Endothelial cell of umbilical vein (primary cell): ENCODE measurements at regions not wholly inside any gene's neighbourhood (a gene's known extent, or its start where the extent isn't known, plus 50 kb on each side); places are given as distances from the start of the nearest gene placed in this dataset.

Experiments
- BruUV-seq: library from RNA; stranded (reverse); fragments of 400-500 nt; replicated peaks from 2 replicates; lab custom pipeline; 2021; lab: Mats Ljungman, UMichigan
- CTCF ChIA-PET: fragments of 300-600, 350-600 bp; sonication (Branson Sonifier 250); formaldehyde crosslinking; loops from one replicate; lab custom pipeline; 2021; ENCODE audit warnings: antibody characterized with exemption, inconsistent platforms; lab: Charles Lee
- POLR2A ChIA-PET: fragments of 300-600, 350-600 bp; sonication (Branson Sonifier 250); formaldehyde crosslinking; loops from one replicate; lab custom pipeline; 2021; ENCODE audit warnings: antibody characterized with exemption, inconsistent platforms; lab: Charles Lee
- DNase-seq: peaks from one replicate; pipeline ENCODE4 v3.0.0-alpha.2; 2011; ENCODE audit warnings: low read depth, low spot score
- FAIRE-seq: peaks from 2 replicates; lab custom pipeline; 2011; peaks lifted over from hg19 to GRCh38; lab: Jason Lieb, UNC
- H2AFZ ChIP-seq: 2 replicates; pipeline ENCODE4 v1.6.0; 2012; ENCODE audit warnings: low read depth, low read length, control low read depth, inconsistent platforms
- H3K27ac ChIP-seq: 2 replicates; pipeline ENCODE4 v1.5.1; 2011; ENCODE audit warnings: low read depth, mild to moderate bottlenecking, control low read depth, low read length, moderate library complexity; ENCODE audit not compliant: insufficient read depth
- H3K27me3 ChIP-seq, 2 experiments: 2 replicates each; pipeline versions ENCODE4 v1.6.0 to v1.6.1; 2011; ENCODE audit warnings: low read length in 2 of 2, mixed read lengths in 1 of 2; ENCODE audit not compliant: control insufficient read depth in 2 of 2, insufficient read depth in 2 of 2
- H3K36me3 ChIP-seq, 2 experiments: 2 replicates in 1 of 2; 3 replicates in 1 of 2; pipeline ENCODE4 v1.5.1; 2011; ENCODE audit warnings: low read length in 2 of 2, mild to moderate bottlenecking in 1 of 2, moderate library complexity in 1 of 2; ENCODE audit not compliant: control insufficient read depth in 2 of 2, insufficient read depth in 2 of 2; ENCODE audit errors: extremely low read depth in 1 of 2
- H3K4me1 ChIP-seq: 3 replicates; pipeline ENCODE4 v1.5.1; 2011; ENCODE audit warnings: mild to moderate bottlenecking, low read length; ENCODE audit not compliant: control insufficient read depth, insufficient read depth; ENCODE audit errors: extremely low read depth
- H3K4me2 ChIP-seq: 2 replicates; pipeline ENCODE4 v1.6.1; 2011; ENCODE audit warnings: low read length, control low read depth, mixed read lengths; ENCODE audit not compliant: insufficient read depth
- H3K4me3 ChIP-seq, 3 experiments: fragments of 200-600 bp in 1 of 3; sonication (generic), shearing (Covaris generic) in 1 of 3; replicated peaks in 1 of 3; 2 replicates each; pipeline ENCODE4 v1.5.1; 2011 to 2016; ENCODE audit warnings: control low read depth in 3 of 3, low read length in 3 of 3, mild to moderate bottlenecking in 2 of 3, inconsistent platforms in 1 of 3, low read depth in 1 of 3, moderate library complexity in 1 of 3; ENCODE audit not compliant: insufficient read depth in 1 of 3
- H3K79me2 ChIP-seq: 2 replicates; pipeline ENCODE4 v1.6.0; 2012; ENCODE audit warnings: low read length, inconsistent platforms; ENCODE audit not compliant: control insufficient read depth, insufficient read depth
- H3K9ac ChIP-seq: replicated peaks from 2 replicates; pipeline ENCODE3; 2011; ENCODE audit warnings: low read length, control low read depth; ENCODE audit not compliant: insufficient read depth; ENCODE audit errors: extremely low read depth
- H3K9me1 ChIP-seq: replicated peaks from 3 replicates; pipeline ENCODE4 v1.6.0; 2011; ENCODE audit warnings: mild to moderate bottlenecking, low read length; ENCODE audit not compliant: control insufficient read depth, insufficient read depth; ENCODE audit errors: extremely low read depth
- H3K9me3 ChIP-seq: replicated peaks from 2 replicates; pipeline ENCODE4 v1.5.1; 2012; ENCODE audit warnings: low read length, inconsistent platforms; ENCODE audit not compliant: control insufficient read depth, insufficient read depth
- H4K20me1 ChIP-seq: replicated peaks from 2 replicates; pipeline ENCODE3; 2011; ENCODE audit warnings: mild to moderate bottlenecking, low read length; ENCODE audit not compliant: control insufficient read depth, insufficient read depth; ENCODE audit errors: extremely low read depth
- EZH2 ChIP-seq: IDR thresholded peaks from 2 replicates; pipeline ENCODE4 v1.6.1; 2012; ENCODE audit warnings: borderline replicate concordance, low read depth, mild to moderate bottlenecking, moderate library complexity, low read length, inconsistent platforms; ENCODE audit not compliant: severe bottlenecking
- FOS ChIP-seq: IDR thresholded peaks from 2 replicates; pipeline ENCODE4 v1.6.1; 2011; ENCODE audit warnings: mild to moderate bottlenecking, low read length, moderate library complexity, borderline replicate concordance; ENCODE audit not compliant: insufficient read depth
- GATA2 ChIP-seq: IDR thresholded peaks from 2 replicates; pipeline ENCODE4 v1.7.0; 2011; ENCODE audit warnings: low read depth, mild to moderate bottlenecking, moderate library complexity, mixed read lengths, low read length; ENCODE audit not compliant: insufficient read length, insufficient read depth
- JUN ChIP-seq: IDR thresholded peaks from 2 replicates; pipeline ENCODE4 v1.6.1; 2011; ENCODE audit warnings: borderline replicate concordance, low read depth; ENCODE audit not compliant: insufficient read length, insufficient read depth
- MYC ChIP-seq: IDR thresholded peaks from one replicate; pipeline ENCODE4 v1.6.1; 2011; ENCODE audit warnings: mild to moderate bottlenecking, low read depth, low read length
- POLR2A ChIP-seq: IDR thresholded peaks from 2 replicates; pipeline ENCODE4 v1.6.1; 2012; ENCODE audit warnings: low read depth, mild to moderate bottlenecking, control low read depth, low read length
- POLR2AphosphoS5 ChIP-seq: IDR thresholded peaks from 2 replicates; pipeline ENCODE4 v1.6.1; 2012; ENCODE audit warnings: low read depth, mild to moderate bottlenecking, control low read depth, low read length, moderate library complexity; ENCODE audit not compliant: insufficient read depth
- dilution Hi-C: fragments of 300-500 bp; cut with MboI; formaldehyde crosslinking; loops from one replicate; pipeline ENCODE4 v1.15.0; 2019; ENCODE audit warnings: low sequenced_read_pairs; ENCODE audit not compliant: extremely low pct_ligation_motif_present
- intact Hi-C: fragments of 100-400 bp; cut with micrococcal nuclease; formaldehyde crosslinking; loops from one replicate; pipeline ENCODE4 v1.10.0; 2022
- TF ChIP-seq, protein P1 (sequence below), 2 donors: IDR thresholded peaks; 1 replicate in 1 of 2; 2 replicates in 1 of 2; pipeline ENCODE4 v1.5.1; 2011; ENCODE audit warnings: low read length in 2 of 2, mild to moderate bottlenecking in 2 of 2, moderate library complexity in 2 of 2, control low read depth in 1 of 2, inconsistent platforms in 1 of 2, low read depth in 1 of 2; ENCODE audit not compliant: insufficient read depth in 1 of 2; ENCODE audit errors: extremely low read depth in 1 of 2
- TF ChIP-seq, protein P2 (sequence below): IDR thresholded peaks from 2 replicates; pipeline ENCODE4 v1.6.1; 2011; ENCODE audit not compliant: insufficient read depth, insufficient read length

DNA sequence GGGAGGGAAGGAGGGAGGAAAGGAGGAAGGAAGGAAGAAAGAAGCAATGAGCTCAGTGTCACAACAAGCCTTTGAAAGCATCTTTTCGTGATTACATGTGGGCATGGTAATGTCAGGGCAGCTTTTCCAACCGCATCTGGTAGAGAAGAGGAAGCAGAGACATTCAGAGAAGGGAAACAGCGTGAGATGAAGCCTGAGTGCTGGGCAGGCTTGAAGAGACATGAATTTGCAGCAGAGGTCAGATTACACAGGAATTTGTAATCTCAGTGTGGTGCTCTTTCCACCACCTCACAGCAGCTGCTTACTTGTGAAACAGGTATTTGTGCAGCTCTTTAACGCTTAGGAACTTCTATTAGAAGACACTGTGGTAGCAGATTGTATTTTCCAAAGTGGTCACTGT, 289.5 kb upstream of the C11orf87 start:
- DNase-seq = no peak
- no peaks in the 10 kb centered on the region for H3K36me3 ChIP-seq
- FAIRE-seq = no peak
- H3K4me2 ChIP-seq = no peak overlapping the region
- no peaks in the 10 kb centered on the region for H4K20me1 ChIP-seq
- no peaks in the 10 kb centered on the region for H3K79me2 ChIP-seq
- H3K4me3 ChIP-seq = no peak overlapping the region
- no peak overlapping the region for H3K9ac ChIP-seq
- BruUV-seq = no TSS peak
- H3K4me1 ChIP-seq = no peaks in the 10 kb centered on the region
- no peaks in the 10 kb centered on the region for H3K9me1 ChIP-seq
- dilution Hi-C loops (no loop called here), intact Hi-C loops (no loop called here)
- H2AFZ ChIP-seq = no peak overlapping the region
- POLR2A ChIA-PET = no interaction called here
- no peak overlapping the region for H3K27ac ChIP-seq
- H3K27me3 ChIP-seq = no peaks in the 10 kb centered on the region
- H3K9me3 ChIP-seq = no peaks in the 10 kb centered on the region
- TF ChIP-seq, protein P1, sequence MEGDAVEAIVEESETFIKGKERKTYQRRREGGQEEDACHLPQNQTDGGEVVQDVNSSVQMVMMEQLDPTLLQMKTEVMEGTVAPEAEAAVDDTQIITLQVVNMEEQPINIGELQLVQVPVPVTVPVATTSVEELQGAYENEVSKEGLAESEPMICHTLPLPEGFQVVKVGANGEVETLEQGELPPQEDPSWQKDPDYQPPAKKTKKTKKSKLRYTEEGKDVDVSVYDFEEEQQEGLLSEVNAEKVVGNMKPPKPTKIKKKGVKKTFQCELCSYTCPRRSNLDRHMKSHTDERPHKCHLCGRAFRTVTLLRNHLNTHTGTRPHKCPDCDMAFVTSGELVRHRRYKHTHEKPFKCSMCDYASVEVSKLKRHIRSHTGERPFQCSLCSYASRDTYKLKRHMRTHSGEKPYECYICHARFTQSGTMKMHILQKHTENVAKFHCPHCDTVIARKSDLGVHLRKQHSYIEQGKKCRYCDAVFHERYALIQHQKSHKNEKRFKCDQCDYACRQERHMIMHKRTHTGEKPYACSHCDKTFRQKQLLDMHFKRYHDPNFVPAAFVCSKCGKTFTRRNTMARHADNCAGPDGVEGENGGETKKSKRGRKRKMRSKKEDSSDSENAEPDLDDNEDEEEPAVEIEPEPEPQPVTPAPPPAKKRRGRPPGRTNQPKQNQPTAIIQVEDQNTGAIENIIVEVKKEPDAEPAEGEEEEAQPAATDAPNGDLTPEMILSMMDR (IDR thresholded peaks at IDR 0.05; ENCODE audit: extremely low read depth in 1 of 2, insufficient read depth in 1 of 2, low read depth in 1 of 2, low read length in 2 of 2) = no peak
- no peak for TF ChIP-seq JUN
- no peak for TF ChIP-seq MYC
- no peak for TF ChIP-seq GATA2
- TF ChIP-seq, protein P2, sequence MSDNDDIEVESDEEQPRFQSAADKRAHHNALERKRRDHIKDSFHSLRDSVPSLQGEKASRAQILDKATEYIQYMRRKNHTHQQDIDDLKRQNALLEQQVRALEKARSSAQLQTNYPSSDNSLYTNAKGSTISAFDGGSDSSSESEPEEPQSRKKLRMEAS = no peak
- no peak for TF ChIP-seq POLR2A
- TF ChIP-seq FOS = no peak
- TF ChIP-seq EZH2 = no peak
- TF ChIP-seq POLR2AphosphoS5 = no peak
- CTCF ChIA-PET = no interaction called here
